ENCODE measurements at regions not wholly inside any gene's neighbourhood (a gene's known extent, or its start where the extent isn't known, plus 50 kb on each side); places are given as distances from the start of the nearest gene placed in this dataset.

DNA sequence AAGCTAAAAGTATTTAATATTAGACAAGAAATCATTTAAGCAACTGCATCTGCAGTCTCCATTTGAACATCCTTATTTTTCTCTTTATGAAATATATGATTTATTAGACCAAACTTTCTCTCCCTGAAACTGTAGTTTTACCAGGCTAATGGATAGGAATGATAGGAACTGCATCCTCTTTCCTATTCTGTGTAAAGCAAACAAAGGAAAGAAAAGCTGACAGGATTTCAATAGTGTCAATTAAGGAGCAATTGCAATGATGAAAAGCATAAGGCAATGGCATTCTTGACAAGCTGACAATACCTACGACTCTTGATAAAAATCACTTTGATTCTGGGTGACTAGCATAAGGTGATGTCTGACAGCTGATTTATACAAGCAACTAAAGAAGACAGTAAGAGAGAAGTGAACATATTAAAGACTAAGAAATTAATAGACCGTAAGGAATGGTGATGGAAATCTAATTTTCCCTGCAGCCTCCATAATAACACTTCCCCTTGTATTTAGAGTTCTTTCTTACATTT is 502.5 kb downstream of the TECRL start:
- H3K27ac ChIP-seq (ENCODE audit: low read depth, low read length), result no peak overlapping the region
- H3K9ac ChIP-seq (ENCODE audit: low read length), result no peak overlapping the region
- no peaks in the 10 kb centered on the region; the same call in 1 of the 2 replicates for H3K4me1 ChIP-seq (ENCODE audit: control insufficient read depth, insufficient read depth, low read length)
- no peaks in the 10 kb centered on the region for H3K36me3 ChIP-seq (ENCODE audit: control insufficient read depth, insufficient read depth, low read length)
- no peaks in the 10 kb centered on the region for H3K9me3 ChIP-seq (ENCODE audit: control insufficient read depth, insufficient read depth, low read depth, low read length)
- H3K4me3 ChIP-seq (ENCODE audit: low read depth, low read length), result no peak overlapping the region
- H3K27me3 ChIP-seq (ENCODE audit: control insufficient read depth, insufficient read depth, low read length), result peaks cover 7% of the 10 kb centered on the region; the same call in 1 of the 2 replicates

DNA sequence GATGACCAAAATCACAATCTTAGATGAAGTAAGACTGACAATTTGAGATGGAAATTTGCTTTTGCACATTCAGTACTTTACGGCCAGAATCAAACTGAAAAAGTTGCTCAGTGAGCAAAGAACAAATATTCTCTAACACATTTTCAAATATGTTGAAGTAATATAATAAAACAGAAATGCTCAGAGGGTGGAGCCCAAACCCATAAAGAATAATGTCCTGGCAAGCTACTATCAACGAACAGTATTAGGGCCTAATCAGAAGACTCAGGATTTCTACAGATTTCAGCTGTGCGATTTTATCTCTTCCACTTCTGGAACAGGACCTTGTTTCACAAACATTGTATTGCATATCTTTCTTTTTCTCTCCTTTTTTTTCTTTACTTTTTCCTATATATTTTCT is 505.0 kb downstream of the TECRL start:
- Histone ChIP-seq H3K4me3 (ENCODE audit: low read depth, low read length) (no peak overlapping the region), H3K4me1 (ENCODE audit: control insufficient read depth, insufficient read depth, low read length) (peaks cover 3% of the 10 kb centered on the region; the same call in 1 of the 2 replicates), H3K27me3 (ENCODE audit: control insufficient read depth, insufficient read depth, low read length) (peaks cover 7% of the 10 kb centered on the region; the same call in 1 of the 2 replicates), H3K36me3 (ENCODE audit: control insufficient read depth, insufficient read depth, low read length) (no peaks in the 10 kb centered on the region), H3K9me3 (ENCODE audit: control insufficient read depth, insufficient read depth, low read depth, low read length) (no peaks in the 10 kb centered on the region), H3K27ac (ENCODE audit: low read depth, low read length) (no peak overlapping the region), H3K9ac (ENCODE audit: low read length) (no peak overlapping the region)

DNA sequence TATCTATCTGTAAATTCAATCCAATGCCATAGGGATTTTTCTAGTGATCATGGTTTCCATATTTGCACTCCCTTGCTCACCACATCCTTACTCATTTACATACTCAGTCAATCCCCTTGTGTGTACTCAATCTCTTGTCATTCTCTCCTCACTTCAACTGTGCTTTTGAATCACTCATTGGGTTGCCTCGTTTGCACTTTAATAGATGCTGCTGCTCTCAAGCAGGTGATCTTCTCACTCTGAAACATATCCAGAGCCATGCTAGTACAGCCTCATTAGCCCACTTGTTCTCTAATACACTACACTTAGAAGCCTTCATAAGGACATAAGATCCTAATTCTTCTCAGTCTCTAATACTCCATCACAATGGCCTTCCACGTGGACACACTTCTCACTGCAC is 507.9 kb downstream of the TECRL start:
- Histone ChIP-seq H3K9me3 (ENCODE audit: control insufficient read depth, insufficient read depth, low read depth, low read length) (no peaks in the 10 kb centered on the region), H3K4me3 (ENCODE audit: low read depth, low read length) (no peak overlapping the region), H3K27ac (ENCODE audit: low read depth, low read length) (no peak overlapping the region), H3K36me3 (ENCODE audit: control insufficient read depth, insufficient read depth, low read length) (no peaks in the 10 kb centered on the region), H3K4me1 (ENCODE audit: control insufficient read depth, insufficient read depth, low read length) (peaks cover 3% of the 10 kb centered on the region; the same call in 1 of the 2 replicates), H3K9ac (ENCODE audit: low read length) (no peak overlapping the region), H3K27me3 (ENCODE audit: control insufficient read depth, insufficient read depth, low read length) (peaks cover 7% of the 10 kb centered on the region; the same call in 1 of the 2 replicates)

DNA sequence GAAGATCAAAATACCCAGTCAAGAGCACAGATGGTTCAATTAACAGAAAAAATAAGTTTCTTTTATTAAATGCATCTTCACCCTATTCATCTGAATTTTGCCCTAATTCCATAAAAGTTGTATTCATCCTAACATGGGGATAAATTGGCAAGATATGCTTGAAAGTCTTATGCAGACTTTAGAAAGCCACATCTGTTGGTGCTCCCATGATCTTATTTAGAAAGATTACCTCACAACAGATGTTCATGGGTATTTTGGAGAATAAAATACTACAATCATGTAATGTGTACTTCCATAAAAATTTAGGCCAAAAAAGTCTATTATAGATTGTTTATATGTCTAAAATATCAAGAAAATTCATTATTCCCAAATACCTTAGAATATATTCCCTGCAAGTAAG is 510.3 kb downstream of the TECRL start:
- H3K27ac ChIP-seq (ENCODE audit: low read depth, low read length), result no peak overlapping the region
- peaks cover 3% of the 10 kb centered on the region; the same call in 1 of the 2 replicates for H3K4me1 ChIP-seq (ENCODE audit: control insufficient read depth, insufficient read depth, low read length)
- peaks cover 7% of the 10 kb centered on the region; the same call in 1 of the 2 replicates for H3K27me3 ChIP-seq (ENCODE audit: control insufficient read depth, insufficient read depth, low read length)
- H3K36me3 ChIP-seq (ENCODE audit: control insufficient read depth, insufficient read depth, low read length), result no peaks in the 10 kb centered on the region
- H3K9me3 ChIP-seq (ENCODE audit: control insufficient read depth, insufficient read depth, low read depth, low read length), result no peaks in the 10 kb centered on the region
- H3K9ac ChIP-seq (ENCODE audit: low read length), result no peak overlapping the region
- no peak overlapping the region for H3K4me3 ChIP-seq (ENCODE audit: low read depth, low read length)

DNA sequence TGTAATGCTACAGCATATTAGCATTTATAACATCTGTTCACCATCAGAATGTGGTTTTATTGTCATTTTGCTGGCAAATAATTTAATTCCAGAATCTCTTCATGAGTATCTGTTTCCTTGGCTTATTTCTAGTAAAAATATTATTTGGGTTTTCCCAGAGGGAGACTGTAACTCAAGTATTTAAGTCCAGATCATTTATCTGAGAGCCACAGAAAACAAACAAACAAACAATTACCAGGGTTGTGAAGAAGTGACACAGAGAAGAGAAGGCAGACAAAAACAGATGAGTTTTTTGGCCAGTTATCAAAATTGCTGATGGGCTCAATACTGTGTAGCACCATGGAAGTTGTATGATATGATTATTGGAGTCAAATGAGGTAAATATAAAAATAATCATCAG is 515.1 kb downstream of the TECRL start:
- H3K4me1 ChIP-seq (ENCODE audit: control insufficient read depth, insufficient read depth, low read length), result no peaks in the 10 kb centered on the region
- no peak overlapping the region for H3K4me3 ChIP-seq (ENCODE audit: low read depth, low read length)
- no peak overlapping the region for H3K27ac ChIP-seq (ENCODE audit: low read depth, low read length)
- no peak overlapping the region for H3K9ac ChIP-seq (ENCODE audit: low read length)
- H3K9me3 ChIP-seq (ENCODE audit: control insufficient read depth, insufficient read depth, low read depth, low read length), result no peaks in the 10 kb centered on the region
- H3K36me3 ChIP-seq (ENCODE audit: control insufficient read depth, insufficient read depth, low read length), result no peaks in the 10 kb centered on the region
- no peaks in the 10 kb centered on the region for H3K27me3 ChIP-seq (ENCODE audit: control insufficient read depth, insufficient read depth, low read length)

DNA sequence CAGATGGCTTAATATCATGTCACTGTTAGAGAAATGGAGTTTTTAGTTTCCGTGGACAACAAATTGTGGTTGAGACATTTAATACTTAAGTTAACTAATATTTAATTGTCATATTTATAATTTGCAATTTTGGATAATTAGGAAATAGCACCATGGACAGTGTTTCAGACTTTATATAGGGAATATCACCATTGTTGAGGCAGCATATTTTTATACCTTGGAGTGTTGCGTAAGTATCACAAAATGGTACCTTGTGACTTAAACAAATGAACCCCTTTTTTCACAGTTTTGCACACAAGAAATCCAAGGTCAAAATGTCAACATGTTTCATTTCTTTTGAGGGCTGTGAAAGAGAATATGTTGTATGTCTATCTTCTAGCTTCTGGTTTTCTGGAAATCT is 539.9 kb downstream of the TECRL start:
- Histone ChIP-seq H3K4me3 (ENCODE audit: low read depth, low read length) (no peak overlapping the region), H3K9ac (ENCODE audit: low read length) (no peak overlapping the region), H3K36me3 (ENCODE audit: control insufficient read depth, insufficient read depth, low read length) (no peaks in the 10 kb centered on the region), H3K9me3 (ENCODE audit: control insufficient read depth, insufficient read depth, low read depth, low read length) (no peaks in the 10 kb centered on the region), H3K4me1 (ENCODE audit: control insufficient read depth, insufficient read depth, low read length) (peaks cover 5% of the 10 kb centered on the region), H3K27ac (ENCODE audit: low read depth, low read length) (no peak overlapping the region), H3K27me3 (ENCODE audit: control insufficient read depth, insufficient read depth, low read length) (no peaks in the 10 kb centered on the region)

DNA sequence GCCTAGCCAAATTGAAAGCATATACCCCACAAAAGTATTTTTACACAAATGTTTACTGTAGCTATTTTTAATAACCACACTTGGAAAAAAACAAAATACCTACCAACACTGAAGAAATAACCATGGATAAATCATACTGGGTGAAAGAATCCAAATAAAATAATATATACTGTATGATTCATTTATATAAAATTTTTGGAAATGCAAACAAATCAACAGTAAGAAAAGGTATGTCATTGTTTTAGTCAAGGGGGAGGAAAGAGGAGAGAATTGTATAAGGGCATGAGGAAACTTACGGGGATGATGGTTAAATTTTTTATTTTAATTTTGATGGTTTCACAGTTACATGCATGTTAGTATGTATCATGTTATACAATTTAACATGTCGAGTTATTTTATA is 557.8 kb downstream of the TECRL start:
- Histone ChIP-seq H3K9ac (ENCODE audit: low read length) (no peak overlapping the region), H3K4me3 (ENCODE audit: low read depth, low read length) (no peak overlapping the region), H3K27ac (ENCODE audit: low read depth, low read length) (no peak overlapping the region), H3K27me3 (ENCODE audit: control insufficient read depth, insufficient read depth, low read length) (no peaks in the 10 kb centered on the region), H3K4me1 (ENCODE audit: control insufficient read depth, insufficient read depth, low read length) (no peaks in the 10 kb centered on the region), H3K9me3 (ENCODE audit: control insufficient read depth, insufficient read depth, low read depth, low read length) (no peaks in the 10 kb centered on the region), H3K36me3 (ENCODE audit: control insufficient read depth, insufficient read depth, low read length) (no peaks in the 10 kb centered on the region)

DNA sequence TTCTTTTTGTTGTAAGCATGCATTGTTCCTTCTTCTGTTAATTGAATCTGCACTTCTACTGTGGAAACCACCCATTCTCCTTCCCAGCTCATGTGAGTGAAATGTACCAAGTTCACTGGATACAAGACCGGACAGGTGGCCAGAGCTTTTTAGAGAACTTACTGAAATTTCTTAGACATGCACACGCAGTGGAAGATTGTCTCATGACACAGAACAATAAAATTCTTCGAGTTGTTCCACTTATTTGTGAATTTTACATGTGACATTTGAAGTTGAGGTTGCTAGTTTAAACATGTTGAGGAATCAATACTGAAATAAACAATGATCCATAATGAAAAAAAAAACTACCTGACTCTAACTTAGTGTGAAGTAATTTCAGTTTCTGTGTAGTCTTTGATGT is 568.0 kb downstream of the TECRL start:
- H3K27me3 ChIP-seq (ENCODE audit: control insufficient read depth, insufficient read depth, low read length), result no peaks in the 10 kb centered on the region
- no peaks in the 10 kb centered on the region for H3K9me3 ChIP-seq (ENCODE audit: control insufficient read depth, insufficient read depth, low read depth, low read length)
- H3K4me3 ChIP-seq (ENCODE audit: low read depth, low read length), result no peak overlapping the region
- H3K36me3 ChIP-seq (ENCODE audit: control insufficient read depth, insufficient read depth, low read length), result no peaks in the 10 kb centered on the region
- no peak overlapping the region for H3K9ac ChIP-seq (ENCODE audit: low read length)
- H3K27ac ChIP-seq (ENCODE audit: low read depth, low read length), result no peak overlapping the region
- no peaks in the 10 kb centered on the region for H3K4me1 ChIP-seq (ENCODE audit: control insufficient read depth, insufficient read depth, low read length)

DNA sequence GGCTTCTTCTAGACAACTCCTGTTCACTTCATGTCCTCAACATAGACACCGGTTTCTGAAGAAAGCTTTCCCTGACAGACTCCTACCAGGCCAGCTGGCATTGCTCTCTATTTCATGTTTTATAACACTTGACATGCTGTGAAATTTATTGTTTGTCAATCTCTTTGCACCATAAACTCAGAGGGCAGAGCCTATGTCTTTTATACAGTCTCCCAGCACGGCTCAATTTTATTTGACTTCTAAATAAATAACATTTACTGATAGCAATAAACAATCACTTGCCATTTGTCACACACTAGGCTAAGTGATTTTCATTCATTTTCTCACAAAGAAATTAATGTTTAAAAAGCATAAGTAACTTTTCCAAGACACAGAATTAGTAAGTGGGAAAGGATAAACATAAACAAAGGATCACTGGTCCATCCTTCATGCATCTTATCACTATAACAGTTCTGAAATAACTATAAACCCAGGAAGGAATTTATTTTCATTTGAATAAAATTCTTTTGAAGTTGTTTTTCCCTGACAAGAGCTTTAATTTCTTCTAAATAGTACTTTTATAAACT is 577.6 kb downstream of the TECRL start:
- no peak overlapping the region for H3K4me3 ChIP-seq (ENCODE audit: low read depth, low read length)
- no peak overlapping the region for H3K27ac ChIP-seq (ENCODE audit: low read depth, low read length)
- no peaks in the 10 kb centered on the region for H3K9me3 ChIP-seq (ENCODE audit: control insufficient read depth, insufficient read depth, low read depth, low read length)
- no peaks in the 10 kb centered on the region for H3K27me3 ChIP-seq (ENCODE audit: control insufficient read depth, insufficient read depth, low read length)
- H3K4me1 ChIP-seq (ENCODE audit: control insufficient read depth, insufficient read depth, low read length), result no peaks in the 10 kb centered on the region
- no peak overlapping the region for H3K9ac ChIP-seq (ENCODE audit: low read length)
- H3K36me3 ChIP-seq (ENCODE audit: control insufficient read depth, insufficient read depth, low read length), result no peaks in the 10 kb centered on the region

DNA sequence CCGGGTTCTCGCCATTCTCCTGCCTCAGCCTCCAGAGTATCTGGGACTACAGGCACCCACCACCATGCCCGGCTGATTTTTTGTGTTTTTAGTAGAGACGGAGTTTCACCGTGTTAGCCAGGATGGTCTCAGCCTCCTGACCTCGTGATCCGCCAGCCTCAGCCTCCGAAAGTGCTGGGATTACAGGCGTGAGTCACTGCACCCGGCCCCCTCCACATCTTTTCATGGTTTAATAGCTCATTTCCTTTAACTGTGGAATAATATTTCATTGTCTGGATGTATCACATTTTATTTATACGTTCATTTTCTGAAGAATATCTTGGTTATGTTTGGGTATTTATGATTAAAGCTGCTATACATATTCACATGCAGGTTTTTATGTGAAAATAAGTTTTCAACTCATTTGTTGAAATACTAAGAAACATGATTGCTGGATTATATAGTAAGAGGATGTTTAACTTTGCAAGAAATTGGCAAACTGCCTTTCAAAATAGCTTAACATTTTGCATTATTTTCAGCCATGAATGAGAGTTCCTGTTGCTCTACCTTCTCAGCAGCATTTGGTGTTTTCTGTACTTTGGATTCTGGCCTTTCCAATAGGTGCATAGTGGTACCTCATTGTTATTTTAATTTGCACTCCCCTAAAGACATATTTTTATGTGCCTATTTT is 591.9 kb downstream of the TECRL start:
- Histone ChIP-seq H3K27me3 (ENCODE audit: control insufficient read depth, insufficient read depth, low read length) (no peaks in the 10 kb centered on the region), H3K9ac (ENCODE audit: low read length) (no peak overlapping the region), H3K27ac (ENCODE audit: low read depth, low read length) (no peak overlapping the region), H3K4me3 (ENCODE audit: low read depth, low read length) (no peak overlapping the region), H3K36me3 (ENCODE audit: control insufficient read depth, insufficient read depth, low read length) (no peaks in the 10 kb centered on the region), H3K4me1 (ENCODE audit: control insufficient read depth, insufficient read depth, low read length) (no peaks in the 10 kb centered on the region), H3K9me3 (ENCODE audit: control insufficient read depth, insufficient read depth, low read depth, low read length) (no peaks in the 10 kb centered on the region)

DNA sequence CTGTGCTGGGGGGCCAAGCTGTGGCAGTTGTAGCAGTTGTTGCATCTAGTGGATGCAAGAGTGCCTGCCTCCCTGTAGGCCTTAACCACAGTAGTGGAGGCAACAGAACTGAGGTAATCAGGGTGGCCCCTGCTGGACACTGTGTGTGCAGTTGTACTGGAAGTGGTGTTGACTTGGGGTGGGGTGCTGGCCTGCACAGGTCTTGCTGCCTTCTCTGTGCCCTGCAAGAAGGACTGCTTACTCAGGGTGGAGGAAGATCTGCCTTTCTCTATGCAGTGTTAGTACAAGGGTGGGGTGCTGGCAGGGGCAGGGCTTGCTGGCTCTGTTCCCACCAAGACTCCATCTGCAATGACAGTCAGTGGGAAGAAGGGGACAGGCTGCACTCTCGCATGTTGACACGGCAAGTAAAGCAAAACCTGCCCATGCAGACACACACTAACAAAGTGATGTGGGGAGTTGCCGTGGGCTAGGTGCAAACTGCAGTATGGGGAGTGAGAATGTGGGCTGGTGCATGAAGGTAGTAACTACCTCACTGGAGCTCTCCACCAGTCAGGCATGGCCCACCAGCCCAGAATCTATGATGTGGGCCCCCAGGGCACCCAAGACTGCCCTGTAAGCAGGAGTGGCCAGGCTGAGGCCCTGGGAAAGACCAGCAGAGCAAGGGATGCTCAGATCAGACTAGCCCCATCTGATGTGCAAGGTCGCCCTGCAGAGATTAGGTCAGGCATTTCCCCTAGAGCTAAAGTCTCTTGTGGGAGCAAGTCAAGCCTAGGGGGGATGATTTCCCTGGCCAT is 594.9 kb downstream of the TECRL start:
- H3K9me3 ChIP-seq (ENCODE audit: control insufficient read depth, insufficient read depth, low read depth, low read length), result no peaks in the 10 kb centered on the region
- no peaks in the 10 kb centered on the region for H3K36me3 ChIP-seq (ENCODE audit: control insufficient read depth, insufficient read depth, low read length)
- no peak overlapping the region for H3K9ac ChIP-seq (ENCODE audit: low read length)
- H3K4me3 ChIP-seq (ENCODE audit: low read depth, low read length), result no peak overlapping the region
- H3K27ac ChIP-seq (ENCODE audit: low read depth, low read length), result no peak overlapping the region
- no peaks in the 10 kb centered on the region for H3K4me1 ChIP-seq (ENCODE audit: control insufficient read depth, insufficient read depth, low read length)
- no peaks in the 10 kb centered on the region for H3K27me3 ChIP-seq (ENCODE audit: control insufficient read depth, insufficient read depth, low read length)

All from HUES6 (cell line).